VCaP (cell line): ENCODE measurements at regions not wholly inside any gene's neighbourhood (a gene's known extent, or its start where the extent isn't known, plus 50 kb on each side); places are given as distances from the start of the nearest gene placed in this dataset.
A peak's percentile ranks its signal among the peaks of the same experiment; 100 is the strongest.

Source experiments
- H3K27ac ChIP-seq: fragments of 450-650 bp; 2 replicates; pipeline ENCODE4 v1.5.1; 2017
- TF ChIP-seq, protein P1 (sequence below): fragments of 450-650 bp; conservative IDR thresholded peaks from 2 replicates; pipeline ENCODE4 v1.5.1; 2017; ENCODE audit warnings: mild to moderate bottlenecking, moderate library complexity

DNA sequence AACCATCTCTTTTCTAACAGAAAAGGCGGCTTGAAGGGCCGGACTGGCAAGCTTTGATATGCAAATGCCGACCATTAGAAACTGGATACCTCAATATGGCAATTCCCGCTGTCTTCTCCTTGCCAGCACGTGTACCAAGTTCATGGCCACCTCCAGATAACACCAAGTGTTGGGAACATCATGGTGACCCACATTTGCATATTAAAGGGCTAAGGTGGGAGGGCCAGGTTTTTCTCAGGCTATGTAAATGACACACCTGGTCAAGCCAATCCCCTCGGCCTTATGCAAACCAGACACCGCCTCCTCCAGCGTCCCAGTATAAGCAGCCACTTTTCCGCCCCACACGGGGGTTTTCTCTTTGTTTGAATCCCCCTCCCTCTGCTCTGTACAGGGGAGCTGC is 110.7 kb downstream of the DACT2 start:
- H3K27ac ChIP-seq = no peak overlapping the region
- TF ChIP-seq, protein P1, sequence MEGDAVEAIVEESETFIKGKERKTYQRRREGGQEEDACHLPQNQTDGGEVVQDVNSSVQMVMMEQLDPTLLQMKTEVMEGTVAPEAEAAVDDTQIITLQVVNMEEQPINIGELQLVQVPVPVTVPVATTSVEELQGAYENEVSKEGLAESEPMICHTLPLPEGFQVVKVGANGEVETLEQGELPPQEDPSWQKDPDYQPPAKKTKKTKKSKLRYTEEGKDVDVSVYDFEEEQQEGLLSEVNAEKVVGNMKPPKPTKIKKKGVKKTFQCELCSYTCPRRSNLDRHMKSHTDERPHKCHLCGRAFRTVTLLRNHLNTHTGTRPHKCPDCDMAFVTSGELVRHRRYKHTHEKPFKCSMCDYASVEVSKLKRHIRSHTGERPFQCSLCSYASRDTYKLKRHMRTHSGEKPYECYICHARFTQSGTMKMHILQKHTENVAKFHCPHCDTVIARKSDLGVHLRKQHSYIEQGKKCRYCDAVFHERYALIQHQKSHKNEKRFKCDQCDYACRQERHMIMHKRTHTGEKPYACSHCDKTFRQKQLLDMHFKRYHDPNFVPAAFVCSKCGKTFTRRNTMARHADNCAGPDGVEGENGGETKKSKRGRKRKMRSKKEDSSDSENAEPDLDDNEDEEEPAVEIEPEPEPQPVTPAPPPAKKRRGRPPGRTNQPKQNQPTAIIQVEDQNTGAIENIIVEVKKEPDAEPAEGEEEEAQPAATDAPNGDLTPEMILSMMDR = no peak

GRCh38 chr6:168208402-168208801 is 111.2 kb downstream of the DACT2 start:
- no peak overlapping the region for H3K27ac ChIP-seq
- TF ChIP-seq, protein P1 = no peak

GRCh38 chr6:168207421-168208175 is 112.0 kb downstream of the DACT2 start:
- TF ChIP-seq, protein P1 = no peak

GRCh38 chr6:168206661-168207274 is 112.8 kb downstream of the DACT2 start:
- H3K27ac ChIP-seq = no peak overlapping the region
- TF ChIP-seq, protein P1 = no peak

More at GRCh38 chr6:168207421-168208175, 112.0 kb downstream of the DACT2 start:
- no peak overlapping the region for H3K27ac ChIP-seq

DNA sequence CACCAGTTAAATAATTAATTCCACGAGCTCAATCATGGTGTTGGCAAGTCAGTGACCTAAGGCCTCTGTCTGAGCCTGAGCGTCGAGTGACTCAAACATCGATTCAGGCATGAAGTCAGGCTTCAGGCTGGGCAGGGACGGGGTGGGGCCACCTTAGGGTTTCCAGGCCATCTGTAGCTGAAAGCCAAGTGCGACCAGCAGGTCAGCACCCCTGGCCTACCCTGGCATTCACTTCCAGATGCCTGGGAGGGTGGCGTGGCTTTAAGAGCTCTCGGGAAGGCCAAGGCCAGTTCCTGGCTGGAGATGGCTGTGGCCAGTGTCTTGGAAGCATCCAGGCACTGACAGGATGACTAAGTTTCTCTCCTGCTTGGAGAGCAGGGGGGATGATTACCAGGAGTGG is 113.4 kb downstream of the DACT2 start:
- H3K27ac ChIP-seq = no peak overlapping the region
- TF ChIP-seq, protein P1 = no peak

GRCh38 chr6:168201799-168202198 is 117.8 kb downstream of the DACT2 start:
- TF ChIP-seq, protein P1 = no peak
- no peak overlapping the region for H3K27ac ChIP-seq

DNA sequence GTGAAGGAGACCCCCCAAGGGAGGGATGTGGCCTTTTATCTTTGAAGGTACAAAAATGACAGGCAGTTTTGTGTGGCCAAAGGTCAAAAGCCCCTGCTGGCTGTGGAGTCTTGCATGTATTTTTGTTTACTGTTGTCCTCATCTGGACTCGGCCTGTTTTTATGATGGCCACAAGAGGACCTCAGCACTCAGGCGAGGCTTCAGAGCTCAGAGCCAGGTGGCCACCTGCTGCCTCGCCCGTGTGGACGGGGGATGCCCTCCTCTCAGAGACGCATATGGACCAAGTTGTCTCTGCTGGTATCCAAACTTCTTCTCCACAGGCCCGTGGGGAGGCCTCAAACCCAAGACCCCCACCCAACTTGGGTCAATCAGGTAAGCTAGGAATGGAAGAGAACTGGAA is 118.2 kb downstream of the DACT2 start:
- no peak overlapping the region for H3K27ac ChIP-seq
- TF ChIP-seq, protein P1 = peak; percentile 71
